ENCODE measurements at regions not wholly inside any gene's neighbourhood (a gene's known extent, or its start where the extent isn't known, plus 50 kb on each side); places are given as distances from the start of the nearest gene placed in this dataset.

DNA sequence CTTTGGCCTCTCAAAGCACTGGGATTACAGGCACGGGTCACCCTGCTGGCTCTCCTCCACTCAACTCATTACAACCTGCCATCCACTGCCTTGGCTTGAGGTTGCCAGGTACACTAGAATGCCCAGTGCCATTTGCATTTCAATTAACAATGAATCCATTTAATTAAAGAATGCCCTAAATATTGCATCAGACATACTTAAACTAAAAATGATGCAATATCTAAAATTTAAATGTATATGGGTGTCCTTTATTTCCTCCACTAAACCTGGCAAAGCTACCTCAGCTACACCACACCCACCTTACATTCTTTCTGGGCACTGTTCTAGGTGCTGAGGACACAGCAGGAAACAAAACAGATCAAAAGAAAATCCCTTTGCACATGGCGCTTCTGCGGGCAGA is 382.2 kb upstream of the ZFHX3 start:
- DNase-seq: no peak
- ATAC-seq (ENCODE audit: poor library complexity): no peak
- intact Hi-C loops (cut with DNase I): no loop called here

DNA sequence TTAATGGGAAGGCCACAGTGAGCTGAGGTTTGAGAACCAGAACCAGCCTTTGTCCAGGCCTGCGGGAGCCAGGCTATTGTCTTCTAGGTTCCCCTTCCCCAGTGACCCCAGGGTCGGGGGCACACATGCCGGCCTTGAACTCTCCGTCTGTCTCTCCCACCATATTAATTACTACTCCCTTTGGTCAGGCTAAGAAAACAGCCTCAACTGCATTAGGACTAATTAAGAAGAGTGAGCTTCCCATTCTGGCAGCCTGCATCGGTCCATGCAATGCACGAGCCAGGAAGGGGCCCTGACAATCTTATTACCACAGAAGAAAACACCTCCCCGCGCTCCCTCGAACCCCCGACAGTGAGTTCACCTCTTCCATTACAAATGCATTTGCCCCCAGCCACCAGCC is 380.2 kb upstream of the ZFHX3 start:
- intact Hi-C loops (cut with DNase I): no loop called here
- DNase-seq: no peak

DNA sequence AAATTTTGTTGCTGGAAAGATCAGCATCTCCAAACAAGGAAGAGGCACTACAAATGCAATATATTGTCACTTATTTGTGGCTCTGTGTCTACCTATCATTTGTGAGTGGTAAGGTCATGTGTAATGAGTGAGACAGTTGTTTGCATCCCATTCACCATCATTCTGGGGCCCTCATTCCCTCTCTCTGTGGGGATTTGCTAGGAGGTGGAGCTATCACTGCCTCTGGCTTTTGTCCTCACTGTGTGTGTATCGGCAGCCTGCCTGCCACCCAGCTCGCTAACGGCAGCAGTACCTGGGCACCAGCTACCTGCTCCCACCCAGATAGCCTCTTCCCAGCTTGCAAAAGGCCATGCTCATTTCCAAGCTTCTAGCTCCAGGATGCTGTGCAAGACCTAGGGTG is 379.2 kb upstream of the ZFHX3 start:
- intact Hi-C loops (cut with DNase I): no loop called here
- DNase-seq: no peak
- ATAC-seq (ENCODE audit: poor library complexity): no peak

More for the DNA sequence above, 380.2 kb upstream of the ZFHX3 start:
- ATAC-seq (ENCODE audit: poor library complexity): no peak

DNA sequence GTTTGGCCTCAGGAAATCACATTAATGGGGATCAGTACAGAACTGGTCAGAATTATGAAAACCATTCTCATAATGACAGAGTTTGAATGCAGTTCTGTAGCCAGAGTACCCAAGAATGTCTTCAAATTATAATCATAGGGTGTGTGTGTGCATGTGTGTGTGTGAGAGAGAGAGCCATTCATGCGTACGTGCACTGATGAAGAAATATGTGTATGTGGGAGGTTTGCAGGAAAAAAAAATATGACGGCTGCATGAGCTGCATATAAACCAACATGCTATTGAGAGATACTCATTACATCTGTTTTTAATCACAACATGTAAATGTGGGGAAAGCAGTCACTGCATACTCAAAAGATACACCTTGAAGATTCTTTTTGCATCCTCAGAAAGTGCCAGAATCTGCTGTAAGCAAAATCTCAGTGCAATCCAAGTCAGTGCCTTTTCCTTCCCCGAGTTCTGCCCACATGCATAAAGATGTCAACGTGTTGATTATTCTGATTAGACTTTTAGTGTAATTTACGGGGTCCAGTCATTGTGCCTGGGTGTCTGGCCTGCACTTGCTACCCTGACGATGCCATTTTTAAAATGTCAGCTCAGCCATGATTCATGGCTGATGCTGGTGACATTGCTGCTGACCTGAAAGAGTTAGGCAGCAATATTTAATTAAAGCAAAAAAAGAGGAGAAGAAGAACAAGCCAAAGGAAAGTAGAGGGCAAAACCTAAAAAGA is 378.7 kb upstream of the ZFHX3 start:
- DNase-seq (no peak), ATAC-seq (ENCODE audit: poor library complexity) (no peak)
- intact Hi-C loops (cut with DNase I): no loop called here

DNA sequence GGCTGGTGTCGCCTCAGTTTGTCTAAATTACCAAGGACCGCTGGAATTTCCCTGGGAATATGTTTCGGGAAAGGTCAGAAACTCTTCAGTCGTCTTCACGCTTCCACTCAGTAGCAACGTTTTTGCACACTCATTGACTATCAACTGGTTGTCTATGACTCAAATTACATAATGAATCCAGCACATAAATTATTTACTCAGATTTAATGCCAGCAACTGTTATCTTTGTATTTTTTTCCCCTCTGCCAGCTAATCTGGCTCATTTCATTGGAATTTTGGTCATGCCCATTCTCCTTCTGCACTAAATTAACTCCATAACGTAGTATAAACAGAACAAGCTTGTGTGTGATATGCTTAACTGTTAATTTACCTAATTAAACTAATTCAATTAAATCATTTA is 372.7 kb upstream of the ZFHX3 start:
- intact Hi-C loops (cut with DNase I): no loop called here
- DNase-seq: no peak
- no peak for ATAC-seq (ENCODE audit: poor library complexity)

DNA sequence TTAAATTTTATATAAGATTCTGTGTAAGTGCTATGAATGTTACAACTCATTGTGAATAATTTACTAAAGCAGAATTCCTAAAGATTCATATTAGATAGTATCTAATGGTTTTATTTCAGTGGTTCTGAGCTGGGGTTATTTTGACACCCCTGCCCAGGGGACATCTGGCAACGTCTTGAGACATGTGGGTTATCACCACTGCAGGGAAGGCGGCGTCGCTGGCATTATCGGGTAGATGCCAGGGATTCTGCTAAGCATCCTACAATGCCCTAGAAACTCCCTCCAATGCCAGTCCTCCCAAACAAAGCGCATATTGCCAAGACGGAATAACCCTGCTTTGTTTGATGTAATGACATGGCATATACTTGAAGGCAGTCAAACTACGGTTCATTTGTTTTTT is 372.3 kb upstream of the ZFHX3 start:
- ATAC-seq (ENCODE audit: poor library complexity) (no peak), DNase-seq (no peak)

GRCh38 chr16:73418691-73419090 is 370.8 kb upstream of the ZFHX3 start:
- ATAC-seq (ENCODE audit: poor library complexity) (no peak), DNase-seq (no peak)
- intact Hi-C loops (cut with DNase I): no loop called here

More for the DNA sequence above, 372.3 kb upstream of the ZFHX3 start:
- intact Hi-C loops (cut with DNase I): no loop called here

DNA sequence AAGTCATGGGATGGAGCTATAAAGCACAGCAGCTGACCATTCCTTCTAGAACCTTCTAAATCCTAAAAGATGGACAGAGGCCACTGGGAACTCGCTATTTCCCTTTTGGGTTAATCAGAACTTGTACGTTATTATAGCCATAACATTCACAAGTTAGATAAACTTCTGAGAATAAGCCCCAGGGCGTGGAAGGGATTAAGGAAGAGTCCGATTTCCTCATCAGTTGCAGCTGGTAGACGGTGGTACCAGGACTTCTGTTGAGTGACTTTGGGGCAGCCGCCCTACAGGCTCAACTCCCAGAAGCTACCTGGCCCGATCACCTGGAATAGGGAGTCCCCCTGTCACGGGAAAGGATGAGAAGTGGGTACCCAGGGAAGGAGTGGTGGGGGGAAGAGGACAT is 370.1 kb upstream of the ZFHX3 start:
- DNase-seq: no peak
- intact Hi-C loops (cut with DNase I): no loop called here
- no peak for ATAC-seq (ENCODE audit: poor library complexity)

DNA sequence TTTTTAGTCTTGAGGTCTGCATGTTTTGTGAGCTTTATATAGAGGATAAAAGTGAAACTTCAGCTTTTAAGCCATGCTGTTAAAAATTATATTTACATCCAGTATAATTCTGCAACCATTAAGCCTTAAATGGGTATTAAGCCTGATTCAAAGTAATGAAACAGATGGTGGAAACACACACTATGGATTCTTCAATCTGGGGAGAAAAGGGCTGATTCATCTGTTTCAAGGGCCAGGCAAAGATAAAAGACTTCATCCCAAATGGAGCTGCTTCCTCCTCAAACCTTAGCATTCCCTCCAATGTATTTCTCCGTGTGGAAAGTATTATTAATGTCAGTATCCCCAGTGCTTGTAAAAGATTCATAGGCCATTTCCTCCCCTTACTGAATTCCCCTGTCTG is 367.4 kb upstream of the ZFHX3 start:
- intact Hi-C loops (cut with DNase I): no loop called here
- no peak for ATAC-seq (ENCODE audit: poor library complexity)

DNA sequence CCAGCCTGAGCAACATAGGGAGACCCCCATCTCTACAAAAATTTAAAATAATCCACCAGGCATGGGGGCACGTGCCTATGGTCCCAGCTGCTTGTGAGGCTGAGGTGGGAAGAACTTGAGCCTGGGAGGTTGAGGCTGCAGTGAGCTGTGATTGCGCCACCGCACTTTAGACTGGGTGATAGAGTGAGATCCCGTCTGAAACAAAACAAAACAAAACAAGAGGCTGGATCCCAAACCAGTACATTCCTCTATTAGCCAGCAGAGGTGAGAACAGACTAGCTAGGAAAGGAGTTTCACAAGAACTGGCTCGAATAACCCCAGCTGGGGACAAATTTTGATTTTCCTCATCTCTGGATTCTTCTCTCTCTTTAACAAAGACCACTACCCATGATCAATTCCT is 366.7 kb upstream of the ZFHX3 start:
- ATAC-seq (ENCODE audit: poor library complexity): no peak
- DNase-seq: no peak
- intact Hi-C loops (cut with DNase I): no loop called here

More for the DNA sequence above, 367.4 kb upstream of the ZFHX3 start:
- no peak for DNase-seq

DNA sequence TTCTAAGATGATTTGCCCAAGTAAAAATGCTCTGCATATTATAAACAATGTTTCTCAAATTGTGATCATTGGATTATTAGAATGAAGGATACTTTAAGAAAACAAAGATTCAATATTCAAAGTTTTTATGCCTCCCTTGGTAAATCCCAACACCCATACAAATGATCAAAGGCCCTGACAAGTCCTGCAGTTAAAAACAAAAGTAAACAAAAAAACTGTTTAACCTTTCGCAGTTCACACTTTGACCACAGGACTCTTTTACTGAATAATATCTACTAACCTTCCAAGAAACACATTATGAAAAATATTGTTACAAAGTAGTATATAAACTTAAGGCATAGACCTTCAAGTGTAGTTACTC is 365.9 kb upstream of the ZFHX3 start:
- ATAC-seq (ENCODE audit: poor library complexity): no peak
- intact Hi-C loops (cut with DNase I): no loop called here
- DNase-seq: no peak

DNA sequence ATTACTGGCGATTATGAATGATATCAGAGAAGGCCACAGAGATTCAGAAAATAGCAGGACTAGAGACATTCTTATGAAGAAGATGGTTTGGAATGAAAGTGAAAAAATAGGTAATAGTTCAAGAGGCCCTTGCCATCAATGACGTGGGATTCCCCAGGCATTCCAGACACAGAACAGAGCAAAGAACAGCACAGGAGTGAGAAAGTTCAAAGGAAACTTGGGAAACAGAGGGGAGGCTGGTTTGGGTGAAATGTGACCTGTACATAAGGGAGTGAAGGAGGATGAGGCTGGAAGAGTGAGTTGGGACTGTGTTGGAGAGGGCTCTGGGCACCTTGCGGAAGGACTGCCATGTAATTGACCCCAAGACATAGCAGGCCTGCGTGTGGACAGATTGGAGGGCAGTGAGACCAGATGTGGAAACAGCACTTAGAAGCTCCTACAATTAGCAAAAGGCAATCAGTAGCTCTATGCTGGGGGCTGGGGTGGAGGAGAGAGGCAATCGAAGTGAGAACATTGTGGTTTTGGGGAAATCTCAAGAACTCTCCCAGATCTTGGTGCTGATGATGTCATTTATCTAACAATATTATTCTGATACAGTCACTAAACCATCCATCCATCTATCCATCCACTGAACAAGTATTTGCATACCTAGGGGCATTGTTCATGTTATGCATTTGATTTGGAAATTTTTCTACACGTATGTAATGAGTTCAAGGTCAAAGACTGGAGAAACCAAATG is 365.3 kb upstream of the ZFHX3 start:
- DNase-seq: no peak
- intact Hi-C loops (cut with DNase I): no loop called here
- no peak for ATAC-seq (ENCODE audit: poor library complexity)

DNA sequence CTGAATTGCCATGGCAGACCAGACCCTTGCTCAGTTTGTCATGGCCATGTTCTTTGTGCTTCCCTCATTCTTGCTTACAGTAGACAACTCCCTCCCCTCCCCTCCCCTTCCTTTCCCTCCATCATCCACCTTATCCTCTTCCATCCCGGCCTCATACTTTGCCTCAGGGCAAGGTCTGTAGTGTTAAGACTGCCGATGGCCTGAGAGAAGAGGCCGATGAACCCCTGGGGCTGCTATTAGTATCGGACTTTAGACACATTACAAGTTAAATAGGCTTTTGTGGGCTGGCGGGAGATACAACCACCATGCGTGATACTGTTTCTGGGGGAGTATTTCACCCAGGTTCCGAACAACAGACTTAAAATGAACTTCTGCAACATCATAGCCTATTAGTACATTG is 364.5 kb upstream of the ZFHX3 start:
- no peak for ATAC-seq (ENCODE audit: poor library complexity)
- intact Hi-C loops (cut with DNase I): no loop called here
- DNase-seq: no peak

DNA sequence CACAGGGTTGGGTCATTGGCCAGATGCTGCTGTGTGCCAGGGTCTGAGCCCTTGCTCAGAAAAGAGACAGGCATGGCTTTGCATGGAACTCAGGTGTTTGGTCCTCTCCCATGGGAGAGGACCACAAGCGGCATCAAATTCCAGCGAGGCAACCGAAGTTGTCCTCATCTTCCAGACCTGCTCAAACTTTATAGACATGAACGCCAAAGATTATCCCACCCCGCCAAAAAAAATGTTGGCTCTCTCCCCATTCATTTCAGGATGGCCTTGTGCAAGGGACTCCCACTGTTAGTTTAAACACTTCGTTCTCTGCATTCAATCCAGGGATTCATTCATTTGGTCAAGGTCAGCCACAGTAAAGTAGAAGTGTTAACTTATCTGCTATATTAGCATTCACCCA is 360.8 kb upstream of the ZFHX3 start:
- intact Hi-C loops (cut with DNase I): no loop called here
- DNase-seq: no peak
- no peak for ATAC-seq (ENCODE audit: poor library complexity)

GRCh38 chr16:73408311-73408710 is 360.4 kb upstream of the ZFHX3 start:
- ATAC-seq (ENCODE audit: poor library complexity): no peak
- no peak for DNase-seq
- intact Hi-C loops (cut with DNase I): no loop called here

DNA sequence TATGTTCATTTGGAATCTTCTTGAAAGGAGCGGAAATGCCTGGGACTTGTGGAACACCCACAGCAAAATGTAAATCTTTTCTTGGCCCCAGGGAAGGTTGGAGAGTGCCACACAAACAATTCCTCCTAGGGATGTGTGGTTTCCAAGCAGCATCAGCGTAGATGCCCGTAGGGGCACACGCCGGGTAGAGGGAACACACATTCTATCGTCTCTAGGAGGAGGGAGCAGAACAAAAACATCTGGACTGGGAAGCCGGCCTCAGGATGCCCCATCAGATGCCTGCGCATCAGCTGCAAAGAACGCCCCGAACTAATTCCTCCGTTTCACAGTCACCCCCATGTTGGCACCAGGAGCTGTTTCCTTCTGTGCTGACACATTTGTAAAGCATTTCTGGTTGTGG is 357.9 kb upstream of the ZFHX3 start:
- DNase-seq: no peak
- ATAC-seq (ENCODE audit: poor library complexity): no peak
- intact Hi-C loops (cut with DNase I): no loop called here

- ATAC-seq (ENCODE audit: poor library complexity) (no peak), DNase-seq (no peak)
- intact Hi-C loops (cut with DNase I): no loop called here
These were observed 356.1 kb upstream of the ZFHX3 start for GRCh38 chr16:73404001-73404400.

GRCh38 chr16:73403291-73403690 is 355.4 kb upstream of the ZFHX3 start:
- ATAC-seq (ENCODE audit: poor library complexity) (no peak), DNase-seq (no peak)
- intact Hi-C loops (cut with DNase I): no loop called here

- DNase-seq: no peak
- ATAC-seq (ENCODE audit: poor library complexity): no peak
- intact Hi-C loops (cut with DNase I): no loop called here
These were observed 353.0 kb upstream of the ZFHX3 start for GRCh38 chr16:73400951-73401350.

GRCh38 chr16:73399997-73400396 is 352.1 kb upstream of the ZFHX3 start:
- intact Hi-C loops (cut with DNase I): no loop called here

GRCh38 chr16:73399486-73399885 is 351.6 kb upstream of the ZFHX3 start:
- no peak for DNase-seq
- intact Hi-C loops (cut with DNase I): no loop called here
- no peak for ATAC-seq (ENCODE audit: poor library complexity)

More at GRCh38 chr16:73399997-73400396, 352.1 kb upstream of the ZFHX3 start:
- no peak for ATAC-seq (ENCODE audit: poor library complexity)
- DNase-seq: no peak

All from Right ventricle myocardium superior (tissue), 1 donor.